Mesothelial cell of epicardium (in vitro differentiated cells): ENCODE measurements at regions not wholly inside any gene's neighbourhood (a gene's known extent, or its start where the extent isn't known, plus 50 kb on each side); places are given as distances from the start of the nearest gene placed in this dataset.

ENCODE experiments used
- DNase-seq, 2 experiments: peaks; one replicate each; pipeline ENCODE4 v3.0.0; 2021; ENCODE audit warnings: low spot score in 2 of 2; ENCODE audit not compliant: unreplicated experiment in 2 of 2
- H3K27ac Mint-ChIP-seq: 2 replicates; pipeline ENCODE4 v1.8.0; 2021; ENCODE audit warnings: mixed read lengths
- H3K27me3 Mint-ChIP-seq: 2 replicates; pipeline ENCODE4 v1.8.0; 2021; ENCODE audit warnings: low read depth, mixed read lengths
- H3K36me3 Mint-ChIP-seq: 2 replicates; pipeline ENCODE4 v1.8.0; 2021; ENCODE audit warnings: mixed read lengths
- H3K4me1 Mint-ChIP-seq: 2 replicates; pipeline ENCODE4 v1.8.0; 2021; ENCODE audit warnings: mixed read lengths
- H3K4me3 Mint-ChIP-seq: 2 replicates; pipeline ENCODE4 v1.8.0; 2021; ENCODE audit warnings: mild to moderate bottlenecking, moderate library complexity, mixed read lengths
- H3K9me3 Mint-ChIP-seq: 2 replicates; pipeline ENCODE4 v1.8.0; 2021; ENCODE audit warnings: mixed read lengths
- TF ChIP-seq, protein P1 (sequence below): fragments of 200-600 bp; sonication (generic); IDR thresholded peaks from one replicate; pipeline ENCODE4 v1.5.0; 2021; ENCODE audit warnings: antibody characterized with exemption; ENCODE audit not compliant: unreplicated experiment

- no peak for DNase-seq
- Mint-ChIP-seq H3K27me3 (peaks cover 33% of the 10 kb centered on the region), H3K36me3 (no peaks in the 10 kb centered on the region), H3K9me3 (no peaks in the 10 kb centered on the region), H3K4me3 (no peak overlapping the region), H3K27ac (no peak overlapping the region), H3K4me1 (no peaks in the 10 kb centered on the region)
- TF ChIP-seq, protein P1, sequence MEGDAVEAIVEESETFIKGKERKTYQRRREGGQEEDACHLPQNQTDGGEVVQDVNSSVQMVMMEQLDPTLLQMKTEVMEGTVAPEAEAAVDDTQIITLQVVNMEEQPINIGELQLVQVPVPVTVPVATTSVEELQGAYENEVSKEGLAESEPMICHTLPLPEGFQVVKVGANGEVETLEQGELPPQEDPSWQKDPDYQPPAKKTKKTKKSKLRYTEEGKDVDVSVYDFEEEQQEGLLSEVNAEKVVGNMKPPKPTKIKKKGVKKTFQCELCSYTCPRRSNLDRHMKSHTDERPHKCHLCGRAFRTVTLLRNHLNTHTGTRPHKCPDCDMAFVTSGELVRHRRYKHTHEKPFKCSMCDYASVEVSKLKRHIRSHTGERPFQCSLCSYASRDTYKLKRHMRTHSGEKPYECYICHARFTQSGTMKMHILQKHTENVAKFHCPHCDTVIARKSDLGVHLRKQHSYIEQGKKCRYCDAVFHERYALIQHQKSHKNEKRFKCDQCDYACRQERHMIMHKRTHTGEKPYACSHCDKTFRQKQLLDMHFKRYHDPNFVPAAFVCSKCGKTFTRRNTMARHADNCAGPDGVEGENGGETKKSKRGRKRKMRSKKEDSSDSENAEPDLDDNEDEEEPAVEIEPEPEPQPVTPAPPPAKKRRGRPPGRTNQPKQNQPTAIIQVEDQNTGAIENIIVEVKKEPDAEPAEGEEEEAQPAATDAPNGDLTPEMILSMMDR = no peak
Measured at GRCh38 chr13:91295712-91296410, 51.6 kb upstream of the MIR17HG start.

DNA sequence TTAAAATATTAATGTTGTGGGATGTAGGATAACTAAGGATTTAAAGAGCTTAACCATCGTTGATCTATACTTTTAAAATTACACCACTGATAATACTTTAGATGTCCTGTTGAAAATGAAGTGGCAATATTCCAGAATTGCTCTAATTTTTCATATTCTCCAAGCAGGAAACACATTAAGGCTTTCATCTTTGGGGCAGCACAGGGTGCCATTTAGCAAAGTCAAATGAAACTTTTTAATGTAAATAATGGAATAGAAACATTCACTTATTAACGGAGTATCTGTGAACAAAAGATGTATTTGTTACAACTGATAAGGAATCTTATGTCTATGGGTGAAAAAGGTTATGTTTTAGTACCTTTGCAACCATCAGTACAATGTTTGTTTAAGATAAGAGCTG is 50.0 kb upstream of the MIR17HG start:
- TF ChIP-seq, protein P1 = no peak
- H3K27me3 Mint-ChIP-seq = peaks cover 33% of the 10 kb centered on the region
- no peak overlapping the region for H3K27ac Mint-ChIP-seq
- H3K4me1 Mint-ChIP-seq = peaks cover 2% of the 10 kb centered on the region
- no peak overlapping the region for H3K4me3 Mint-ChIP-seq
- DNase-seq = no peak
- H3K36me3 Mint-ChIP-seq = no peaks in the 10 kb centered on the region
- no peaks in the 10 kb centered on the region for H3K9me3 Mint-ChIP-seq
